IPS-NIHi7 (cell line): ENCODE measurements at regions not wholly inside any gene's neighbourhood (a gene's known extent, or its start where the extent isn't known, plus 50 kb on each side); places are given as distances from the start of the nearest gene placed in this dataset.

Experiments
- DNase-seq: peaks from one replicate; pipeline ENCODE4 v3.0.0; 2012; ENCODE audit warnings: mixed read lengths; ENCODE audit errors: extremely low spot score

DNA sequence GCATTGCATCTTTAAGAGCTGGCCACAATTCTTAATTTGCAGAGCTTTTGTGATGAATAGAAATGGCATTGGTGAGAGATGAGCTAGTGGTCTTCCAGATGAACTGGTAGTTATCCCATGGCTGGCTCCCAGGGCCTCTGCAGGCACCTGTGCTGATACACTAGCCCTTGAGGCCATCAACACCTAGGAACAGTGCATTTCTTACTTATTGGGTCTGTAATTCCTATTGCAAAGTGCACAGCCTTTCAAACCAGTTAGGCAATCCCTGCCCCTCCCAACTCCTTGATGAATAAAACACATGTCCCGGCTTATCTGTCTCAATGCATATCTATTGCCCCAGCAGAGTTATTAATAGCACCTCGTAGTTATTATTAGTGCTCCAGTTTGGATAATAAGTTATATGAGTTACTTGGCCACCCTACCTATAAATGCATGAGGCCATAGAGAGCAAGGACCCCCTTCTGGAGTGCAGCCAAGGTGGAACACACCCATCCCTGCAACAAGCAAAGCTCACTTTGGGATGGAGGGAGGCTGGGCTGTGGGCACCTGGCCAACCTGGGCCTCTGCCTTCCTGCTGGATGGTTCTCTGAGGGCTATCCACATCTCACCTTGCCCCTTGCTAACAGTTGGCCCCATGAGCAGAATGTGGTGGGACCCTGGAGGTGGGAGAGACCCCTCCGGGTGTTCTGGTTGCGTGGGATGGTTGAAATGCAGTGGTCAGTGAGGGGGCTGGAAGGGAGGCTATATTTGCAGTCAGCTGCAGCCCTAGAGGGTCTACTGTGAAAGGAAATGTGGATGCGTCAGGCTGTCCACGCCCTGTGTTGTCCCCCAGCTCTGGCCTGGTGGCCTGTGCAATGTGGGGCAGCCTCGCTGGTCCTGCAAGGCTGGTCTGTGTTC, 455.9 kb upstream of the HS6ST1 start:
- no peak for DNase-seq

DNA sequence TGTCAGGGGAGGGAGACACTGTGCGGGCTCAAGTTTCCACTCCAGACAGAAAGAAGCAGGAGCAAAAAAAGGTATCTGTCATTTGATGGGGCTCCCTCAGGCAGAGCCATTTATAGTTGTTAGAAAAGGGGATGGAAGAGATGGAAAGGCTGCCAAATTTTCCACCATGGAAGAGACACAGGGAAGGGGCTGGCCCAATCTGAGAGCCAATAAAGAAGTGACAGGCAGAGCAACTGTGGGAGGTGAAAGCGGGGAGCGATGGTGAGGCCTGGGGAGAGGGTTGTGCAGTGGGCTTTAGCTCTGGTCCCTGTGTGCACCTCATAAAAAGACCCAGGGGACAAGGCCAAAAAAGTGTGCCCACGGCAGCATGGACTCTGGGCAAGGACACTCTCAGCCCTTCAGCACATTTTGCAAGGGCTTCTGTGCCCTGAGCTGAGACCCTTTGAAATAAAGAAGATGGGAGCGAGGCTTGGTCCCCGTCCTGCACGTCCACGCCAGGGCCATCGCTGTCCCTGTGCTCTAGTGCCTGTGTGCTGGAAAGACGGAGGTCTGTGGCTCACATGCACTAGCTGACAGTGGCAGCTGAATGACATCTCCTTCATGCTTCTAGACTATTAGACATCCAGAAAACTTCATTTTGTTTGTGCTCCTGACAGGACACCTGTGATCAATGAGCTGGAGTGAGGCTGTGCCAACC, 456.7 kb upstream of the HS6ST1 start:
- DNase-seq, result no peak

DNA sequence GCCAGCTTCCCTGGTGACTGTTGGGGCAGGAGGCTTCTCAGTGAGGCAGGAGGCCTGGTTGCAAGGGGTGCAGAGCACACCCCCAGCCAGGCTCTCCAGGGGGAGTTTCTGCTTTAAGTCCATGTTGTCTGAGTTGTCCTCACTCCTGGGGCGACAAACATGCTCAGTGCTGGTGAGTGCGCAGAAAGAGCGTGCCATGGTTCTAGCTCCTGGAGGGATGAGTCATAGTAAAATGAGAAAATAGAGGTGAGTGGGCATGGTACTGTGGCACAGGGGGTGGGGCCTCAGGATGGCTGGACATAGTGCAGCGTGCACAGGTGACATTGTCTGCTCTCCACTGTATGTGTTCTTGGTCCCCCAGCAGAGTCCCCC, 457.2 kb upstream of the HS6ST1 start:
- no peak for DNase-seq

DNA sequence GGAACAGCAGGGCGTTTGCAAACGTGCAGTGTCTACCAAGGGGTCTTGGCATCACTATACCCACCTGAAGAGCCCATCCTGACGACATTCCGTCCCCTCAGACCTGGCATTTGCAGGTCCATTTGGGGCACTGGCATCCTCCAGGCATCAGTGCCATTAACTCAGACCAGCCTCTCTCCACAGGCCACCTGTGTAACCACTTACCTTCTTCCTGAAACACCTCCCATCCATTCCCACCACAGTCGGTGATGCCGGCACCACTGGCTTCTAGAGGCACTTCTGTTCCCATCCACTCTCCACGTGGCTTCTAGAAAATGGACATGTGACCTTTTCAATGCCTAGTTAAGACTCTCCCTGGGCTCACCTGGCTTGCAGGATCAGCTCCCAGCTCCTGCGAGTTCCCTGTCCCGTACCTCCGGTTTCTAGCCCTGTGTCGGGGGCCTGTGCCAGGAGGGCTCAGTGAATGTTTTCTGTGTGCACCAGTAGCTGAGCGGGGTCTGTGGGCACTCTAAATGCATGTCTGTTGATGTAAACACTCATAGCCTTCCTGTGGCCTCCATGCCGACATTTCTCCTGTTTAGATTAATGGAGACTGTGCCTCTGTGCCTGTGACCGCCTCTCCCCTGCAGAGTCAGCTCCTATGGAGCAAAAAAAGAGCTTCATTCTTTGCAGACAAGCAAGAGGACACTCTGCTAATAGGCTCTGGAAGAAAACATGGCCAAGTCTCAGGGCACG, 458.0 kb upstream of the HS6ST1 start:
- DNase-seq, result no peak

DNA sequence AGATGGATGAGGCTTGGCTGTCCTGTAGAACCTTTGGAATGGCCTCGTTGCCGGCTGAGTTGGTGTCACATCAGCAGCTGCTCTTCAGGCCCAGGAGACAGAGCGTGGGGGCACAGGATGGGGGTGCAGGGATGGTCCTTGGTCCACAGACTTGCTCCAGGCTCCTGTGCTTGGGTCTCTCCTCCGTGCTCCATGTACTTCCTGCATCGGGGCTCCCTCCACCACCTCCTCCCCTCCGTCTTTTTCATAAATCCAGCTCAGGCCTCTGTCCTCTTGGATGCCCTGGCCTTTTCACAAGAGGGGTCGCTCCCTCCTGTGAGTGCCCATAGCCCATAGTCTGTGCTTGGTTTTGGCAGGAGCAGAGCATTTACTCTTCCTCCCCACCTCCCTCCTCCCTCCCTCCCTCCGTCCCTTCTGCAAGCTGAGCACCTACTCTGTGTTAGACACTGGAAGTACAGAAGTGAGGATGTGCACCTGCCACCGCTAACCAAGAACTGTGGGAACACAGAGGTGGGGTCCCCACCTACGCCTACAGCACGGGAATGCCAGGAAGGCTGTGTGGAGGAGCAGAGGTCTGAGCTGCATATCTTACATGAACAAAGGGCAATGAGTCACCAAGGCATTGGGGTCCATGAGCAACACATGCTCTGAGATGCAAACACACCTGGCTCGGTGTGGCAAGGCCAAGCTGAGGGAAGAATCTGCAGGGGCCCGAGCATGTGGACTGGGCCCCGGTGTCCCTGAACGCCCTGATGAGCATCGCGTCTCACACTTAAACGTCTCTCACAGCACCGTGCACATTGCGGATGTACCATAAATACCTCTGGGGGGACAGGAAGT, 458.7 kb upstream of the HS6ST1 start:
- DNase-seq, result no peak

DNA sequence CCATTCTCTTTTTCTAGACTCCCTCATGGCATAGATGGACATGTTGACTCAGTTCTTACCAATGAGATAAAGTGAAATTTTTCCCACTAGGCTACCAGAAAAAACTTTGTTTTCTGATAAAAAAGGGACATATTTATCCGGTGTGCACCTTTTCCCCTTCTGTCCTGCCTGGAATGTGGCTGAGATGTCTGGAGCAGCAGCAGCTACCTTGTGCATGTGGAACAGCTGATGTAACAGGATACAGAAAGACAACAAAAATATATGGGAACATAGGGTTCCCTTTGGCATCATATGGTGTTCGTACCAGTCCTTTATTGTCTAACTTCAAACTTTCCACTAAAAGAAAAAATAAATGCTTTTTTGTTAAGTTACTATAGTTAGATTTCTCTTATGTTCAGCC, 460.2 kb upstream of the HS6ST1 start:
- DNase-seq, result no peak

DNA sequence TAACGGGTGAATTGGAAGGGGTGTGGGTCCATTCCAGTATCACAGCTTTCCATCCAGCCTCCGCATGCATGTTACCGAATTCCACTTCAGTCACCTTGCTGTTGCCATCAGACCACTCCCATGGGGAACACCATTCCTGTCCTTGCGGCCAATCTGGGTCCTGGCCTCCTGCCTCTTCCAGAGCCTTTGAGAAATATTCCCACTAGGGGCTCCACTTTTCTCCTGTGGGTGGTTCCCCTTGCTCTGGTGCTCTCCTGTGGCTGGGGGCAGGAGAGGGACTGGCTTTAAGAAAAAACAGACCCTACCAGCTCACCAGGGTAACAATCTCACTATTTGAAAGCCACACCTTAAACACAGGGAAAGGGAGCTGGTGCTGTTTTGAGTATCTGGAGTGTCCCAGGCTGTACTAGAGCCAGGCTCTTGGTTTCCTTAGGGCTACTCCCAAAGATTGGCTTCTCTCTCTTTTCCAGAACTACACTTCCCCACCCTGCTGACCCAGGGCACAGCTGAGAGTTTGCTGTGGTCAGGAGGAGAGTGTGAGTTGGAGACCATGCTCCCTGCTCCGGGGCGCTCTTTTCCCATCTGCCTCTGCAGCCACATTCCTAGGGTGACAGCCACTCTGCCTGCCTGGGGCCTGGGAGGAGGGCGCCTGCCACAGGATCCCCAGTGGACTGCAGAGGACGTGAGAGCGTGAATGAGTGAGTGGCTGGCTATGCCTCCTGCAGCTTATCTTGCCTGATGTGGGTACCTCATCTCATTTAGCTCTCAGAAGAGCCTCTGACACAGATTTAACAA, 460.8 kb upstream of the HS6ST1 start:
- no peak for DNase-seq

DNA sequence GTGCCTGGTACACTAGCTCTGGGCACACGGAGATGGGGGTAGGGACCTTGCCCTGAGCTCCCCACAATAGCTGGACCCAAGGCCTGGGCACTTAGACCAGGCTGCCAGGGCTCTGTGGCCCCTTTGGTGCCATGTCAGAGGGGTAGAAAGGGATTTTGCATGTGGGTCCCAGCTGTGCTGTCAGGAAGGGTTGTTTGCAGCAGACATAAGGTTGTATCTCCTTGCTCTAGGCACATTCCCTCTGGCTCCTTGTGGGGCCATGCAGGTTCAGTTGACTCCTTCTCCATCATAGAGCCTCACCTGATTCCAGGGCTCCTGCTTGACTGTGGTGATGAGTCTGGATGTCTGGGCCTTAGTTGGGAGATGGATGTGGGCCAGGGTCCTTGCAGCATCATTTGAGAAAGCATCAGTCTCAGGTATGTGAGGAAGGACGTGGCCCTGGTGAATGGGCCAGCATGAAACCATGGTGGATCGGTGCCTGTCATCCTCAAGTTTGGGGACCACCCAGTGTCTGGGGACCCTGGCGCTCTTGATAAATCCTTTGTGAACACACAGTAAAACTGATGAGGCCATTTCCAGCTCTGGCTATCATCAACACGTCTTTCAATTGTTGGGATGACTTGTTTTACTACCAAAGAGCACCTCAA, 461.9 kb upstream of the HS6ST1 start:
- no peak for DNase-seq

DNA sequence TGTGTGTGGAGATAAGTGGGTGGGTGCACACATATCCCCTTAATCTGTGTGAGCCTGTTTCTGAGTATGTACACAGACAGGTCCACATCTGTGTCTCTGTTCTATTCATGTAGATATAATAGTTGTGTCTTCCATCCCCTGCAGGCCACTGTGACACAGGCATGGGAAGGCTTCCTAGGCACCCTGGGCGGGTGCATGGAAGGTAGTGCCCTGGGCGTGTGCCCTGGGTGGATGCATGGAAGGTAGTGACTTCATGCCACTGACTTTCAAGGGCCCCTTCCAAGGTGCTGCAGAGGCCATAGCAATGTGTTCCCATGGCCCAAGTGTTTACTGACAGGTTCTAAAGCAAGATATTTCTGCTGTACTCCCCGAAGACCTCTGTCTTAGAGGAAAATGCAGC, 462.5 kb upstream of the HS6ST1 start:
- DNase-seq, result no peak

DNA sequence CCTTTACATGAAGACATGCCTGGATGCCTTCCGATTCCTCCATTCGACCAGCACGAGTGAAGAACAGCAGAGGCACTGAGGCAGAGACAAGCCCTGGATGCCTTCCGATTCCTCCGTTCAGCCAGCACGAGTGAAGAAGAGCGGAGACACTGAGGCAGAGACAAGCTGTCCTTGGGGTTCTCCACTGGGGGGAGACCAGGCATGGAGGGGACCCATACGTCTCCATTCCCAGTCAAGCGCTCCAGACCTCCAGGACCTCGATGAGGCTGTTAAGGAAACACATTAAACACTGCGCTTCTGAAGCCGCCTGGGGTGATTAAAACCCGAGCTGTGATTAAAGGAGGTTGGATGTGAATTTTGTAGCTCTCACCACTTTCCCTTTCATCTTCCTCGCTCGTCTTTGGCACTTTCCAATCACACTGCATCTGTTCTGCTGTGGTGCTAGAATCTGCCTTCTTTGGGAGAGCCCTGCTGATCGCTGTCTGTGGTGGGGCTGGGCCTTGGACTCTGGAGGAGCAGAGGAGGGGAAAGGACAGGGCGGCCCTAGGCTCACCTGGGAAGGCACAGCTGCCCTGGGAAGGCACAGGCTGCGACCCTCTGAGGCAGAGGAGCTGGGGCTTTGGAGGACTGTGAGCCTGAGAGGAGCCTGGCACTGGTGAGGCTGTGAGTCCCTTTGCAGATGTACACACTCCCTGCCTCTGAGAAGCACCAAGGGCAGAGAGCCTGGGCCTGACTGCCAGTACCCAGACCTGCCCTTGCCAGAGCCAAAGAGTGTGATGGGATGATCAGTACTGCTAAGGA, 463.1 kb upstream of the HS6ST1 start:
- DNase-seq, result no peak

DNA sequence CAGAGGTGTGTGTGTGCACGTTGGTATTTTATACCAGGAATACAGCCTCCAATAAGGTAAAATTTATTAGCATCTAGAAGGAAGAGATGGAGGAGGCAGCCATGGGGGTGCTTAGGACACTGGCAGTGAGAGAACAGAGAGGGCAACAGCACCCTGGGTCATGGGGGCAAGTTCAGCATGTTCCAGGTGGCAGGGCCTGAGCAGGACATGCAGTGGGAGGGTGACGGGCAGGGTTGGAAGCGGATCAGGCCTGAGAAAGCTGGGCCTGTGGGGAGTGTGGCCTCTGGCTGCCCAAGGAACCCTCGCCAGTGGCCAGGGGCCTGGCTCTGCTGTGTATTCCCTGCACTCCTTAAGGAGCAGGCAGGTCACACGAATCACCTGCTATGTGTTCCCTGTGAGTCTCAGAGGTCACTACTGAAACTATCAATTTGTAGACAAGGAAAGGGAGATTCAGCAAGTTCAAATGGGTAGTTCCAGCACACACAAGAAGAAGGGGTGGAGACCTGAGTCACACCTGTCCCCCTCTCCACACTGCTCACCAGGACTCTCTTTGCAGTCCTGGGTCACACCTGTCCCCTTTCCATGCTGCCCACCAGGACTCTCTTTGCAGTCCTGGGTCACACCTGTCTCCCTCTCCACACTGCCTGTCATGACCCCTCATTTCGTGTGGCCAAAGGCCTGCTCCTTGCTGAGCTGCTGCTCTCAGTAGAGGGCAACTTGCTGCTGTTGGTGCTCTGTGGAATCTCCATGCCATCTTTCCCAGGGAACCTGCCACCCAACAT, 463.9 kb upstream of the HS6ST1 start:
- no peak for DNase-seq

DNA sequence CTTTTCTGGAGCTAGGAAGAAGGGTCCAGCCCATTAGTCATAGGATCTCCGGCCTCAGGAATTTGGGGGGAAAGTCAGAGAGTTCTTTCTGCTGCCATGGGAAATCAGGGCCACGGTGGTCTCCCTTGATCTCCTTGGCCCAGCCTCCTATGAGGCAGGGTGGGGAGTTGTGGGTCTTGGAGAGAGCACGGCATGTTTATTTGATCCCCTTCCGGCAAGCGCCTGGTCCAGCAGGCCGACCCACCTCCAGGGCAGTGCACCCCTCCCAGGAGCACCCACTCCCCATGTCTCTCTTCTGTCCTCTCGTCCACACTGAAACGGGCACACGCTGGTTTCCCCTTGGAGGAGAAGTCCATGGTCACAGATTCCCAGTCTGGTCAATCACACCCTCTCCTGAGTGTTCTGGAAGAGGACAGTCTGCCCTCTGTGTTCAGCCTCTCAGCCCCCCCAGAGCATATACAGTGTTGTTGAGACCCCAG, 464.6 kb upstream of the HS6ST1 start:
- DNase-seq, result no peak

DNA sequence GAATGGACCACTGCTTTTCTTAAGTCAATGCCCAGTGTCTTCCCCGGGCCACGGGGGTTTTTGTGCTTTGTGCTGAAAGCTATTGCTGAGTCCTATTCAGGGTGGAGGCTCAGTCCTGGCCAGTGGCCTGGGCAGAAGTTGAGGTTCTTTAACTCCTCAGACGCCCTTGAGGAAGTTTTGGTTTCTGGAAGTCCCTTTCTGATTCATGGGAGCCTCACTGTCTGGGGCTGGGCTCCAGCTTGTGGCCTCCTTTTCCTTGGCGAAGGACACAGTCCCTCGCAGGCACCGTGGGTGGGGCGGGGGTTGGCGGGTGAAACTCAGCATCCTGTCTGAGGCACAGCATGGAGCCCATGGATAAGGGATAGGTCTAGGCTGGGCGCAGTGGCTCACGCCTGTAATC, 465.2 kb upstream of the HS6ST1 start:
- DNase-seq, result no peak

DNA sequence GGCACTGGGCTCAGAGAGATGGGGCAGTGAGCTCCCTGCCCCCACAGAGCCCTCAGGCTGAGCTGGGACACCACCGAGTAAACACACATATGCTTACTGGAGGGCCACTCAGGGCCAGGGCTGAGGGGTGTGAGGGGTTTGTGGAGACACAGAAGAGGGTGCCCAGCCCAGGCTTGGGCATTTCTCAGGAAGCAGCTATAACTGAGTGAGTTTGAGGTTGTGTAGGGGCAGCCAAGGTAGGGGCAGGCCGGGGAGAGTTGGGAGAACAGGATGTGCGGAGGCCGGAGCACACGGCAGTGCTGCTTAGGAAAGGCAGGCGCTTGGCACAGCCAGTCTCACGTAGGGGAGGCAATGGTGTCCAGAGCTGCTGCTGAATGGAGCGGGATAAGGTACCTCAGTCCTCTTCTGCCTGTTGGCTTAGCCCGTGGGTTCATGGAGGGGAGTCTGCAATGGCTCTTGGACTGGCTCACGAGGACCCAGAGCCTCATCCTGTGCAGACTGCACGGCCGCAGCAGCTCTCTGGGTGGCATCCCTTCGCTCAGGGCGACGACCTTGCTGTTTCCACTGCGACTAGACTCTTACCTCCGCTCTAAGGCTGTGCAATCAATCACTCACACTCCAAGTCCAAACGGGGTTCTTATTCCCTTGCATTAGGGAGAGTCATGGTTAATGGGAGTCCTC, 466.1 kb upstream of the HS6ST1 start:
- no peak for DNase-seq

DNA sequence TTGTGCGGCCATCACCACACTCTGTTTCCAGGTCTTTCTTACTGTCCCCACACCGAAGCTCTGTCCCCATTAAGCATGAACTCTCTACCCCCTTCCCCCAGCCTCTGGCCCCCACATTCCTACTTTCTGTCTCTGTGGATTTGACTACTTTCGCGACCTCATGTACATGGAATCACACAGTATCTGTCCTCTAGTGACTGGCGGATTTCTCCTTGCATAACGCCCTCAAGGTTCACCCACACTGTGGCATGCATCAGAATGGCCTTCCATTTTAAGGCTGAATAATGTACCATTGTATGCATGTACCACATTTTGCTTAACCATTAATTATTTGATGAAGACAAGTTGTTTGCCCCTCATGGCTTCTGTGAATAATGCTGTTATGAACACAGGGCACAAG, 467.6 kb upstream of the HS6ST1 start:
- no peak for DNase-seq

DNA sequence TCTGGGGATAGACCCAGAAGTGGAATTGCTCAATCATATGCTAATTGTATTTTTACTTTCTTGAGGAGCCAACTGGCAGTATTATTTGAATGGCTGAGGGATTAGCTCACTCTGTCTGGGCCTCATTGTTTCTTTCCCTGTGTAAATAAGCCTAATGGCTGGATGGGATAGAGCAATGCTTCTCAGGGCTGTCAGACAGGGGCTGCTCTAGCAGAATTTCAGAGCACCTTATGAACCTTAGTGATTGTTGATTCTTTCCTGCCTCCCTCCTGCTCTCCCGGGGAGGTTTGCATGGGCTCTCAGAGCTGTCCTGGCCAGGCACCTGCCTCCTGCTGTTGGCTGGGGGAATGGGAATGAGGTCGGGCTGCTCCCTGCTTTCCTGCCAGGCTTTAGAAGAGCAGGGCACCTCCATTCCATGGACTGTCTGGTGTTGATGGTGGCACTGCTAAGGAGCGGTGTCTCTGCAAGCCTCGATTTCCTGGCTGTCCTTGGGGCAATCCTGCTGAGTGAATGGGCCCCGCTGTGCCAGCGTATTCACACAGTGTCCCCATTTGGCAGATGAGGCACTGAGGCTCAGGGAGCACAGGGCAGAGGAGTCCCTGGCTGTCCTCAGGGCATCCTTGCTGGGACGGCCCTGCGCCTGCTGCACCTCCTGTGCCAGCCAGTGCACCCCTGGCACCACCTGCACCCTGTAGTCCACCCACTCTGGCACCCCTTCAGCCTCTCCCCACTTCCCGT, 468.2 kb upstream of the HS6ST1 start:
- peak; percentile 68 for DNase-seq

DNA sequence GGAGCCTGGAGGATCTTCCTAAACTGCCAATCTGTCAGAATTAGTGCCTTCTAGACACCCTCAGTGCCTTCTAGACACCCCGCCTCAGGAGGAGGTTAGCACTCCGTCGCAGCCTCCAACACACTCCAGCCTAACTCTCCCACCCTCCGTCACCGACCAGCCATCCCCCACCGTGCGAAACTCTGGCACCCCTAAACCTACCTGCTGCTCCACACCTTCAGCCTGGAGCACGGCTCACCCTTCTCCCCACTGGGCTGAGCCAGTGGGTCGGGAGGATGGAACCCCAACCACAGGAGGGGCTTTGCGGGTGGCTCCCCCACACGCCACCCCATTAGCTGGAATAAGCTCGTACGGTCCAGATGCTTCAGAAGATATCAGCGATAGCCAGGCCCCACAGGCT, 468.9 kb upstream of the HS6ST1 start:
- DNase-seq, result no peak
